Mesendoderm (in vitro differentiated cells): ENCODE measurements at regions not wholly inside any gene's neighbourhood (a gene's known extent, or its start where the extent isn't known, plus 50 kb on each side); places are given as distances from the start of the nearest gene placed in this dataset.
A peak's percentile ranks its signal among the peaks of the same experiment; 100 is the strongest.

Experiments used
- DNase-seq: peaks from one replicate; pipeline ENCODE4 v3.0.0; 2013
- H2AK5ac ChIP-seq: 2 replicates; pipeline ENCODE4 v1.6.1; 2013; ENCODE audit warnings: low read length, inconsistent platforms
- H2BK120ac ChIP-seq: 2 replicates; pipeline ENCODE4 v1.6.1; 2013; ENCODE audit warnings: low read depth, mild to moderate bottlenecking, low read length, moderate library complexity, mixed read lengths
- H2BK15ac ChIP-seq: replicated peaks from 2 replicates; pipeline ENCODE4 v1.6.1; 2013; ENCODE audit warnings: low read depth, mild to moderate bottlenecking, moderate library complexity
- H2BK5ac ChIP-seq: 2 replicates; pipeline ENCODE4 v1.6.1; 2013; ENCODE audit warnings: low read length, inconsistent platforms
- H3K18ac ChIP-seq: 2 replicates; pipeline ENCODE4 v1.6.1; 2013; ENCODE audit warnings: mild to moderate bottlenecking, low read length, mixed read lengths
- H3K23ac ChIP-seq: one replicate; pipeline ENCODE4 v1.6.1; 2013; ENCODE audit warnings: low read length
- H3K27ac ChIP-seq: 2 replicates; pipeline ENCODE4 v1.5.1; 2013; ENCODE audit warnings: low read depth, mild to moderate bottlenecking, inconsistent platforms, low read length, moderate library complexity
- H3K27me3 ChIP-seq: 2 replicates; pipeline ENCODE4 v1.6.1; 2013; ENCODE audit warnings: low read length, control low read depth, mild to moderate bottlenecking, inconsistent platforms; ENCODE audit not compliant: insufficient read depth, poor library complexity
- H3K36me3 ChIP-seq: 2 replicates; pipeline ENCODE4 v1.6.1; 2013; ENCODE audit warnings: low read length, inconsistent platforms; ENCODE audit not compliant: control insufficient read depth, insufficient read depth
- H3K4ac ChIP-seq: one replicate; pipeline ENCODE4 v1.6.1; 2013; ENCODE audit warnings: low read depth, mild to moderate bottlenecking, low read length, moderate library complexity
- H3K4me1 ChIP-seq: 2 replicates; pipeline ENCODE4 v1.6.1; 2013; ENCODE audit warnings: low read depth, low read length, inconsistent platforms; ENCODE audit not compliant: control insufficient read depth
- H3K4me2 ChIP-seq: 2 replicates; pipeline ENCODE4 v1.6.1; 2013; ENCODE audit warnings: low read length
- H3K4me3 ChIP-seq: 2 replicates; pipeline ENCODE4 v1.5.1; 2013; ENCODE audit warnings: mild to moderate bottlenecking, low read length
- H3K56ac ChIP-seq: one replicate; pipeline ENCODE4 v1.6.1; 2013; ENCODE audit warnings: low read length
- H3K79me1 ChIP-seq: 2 replicates; pipeline ENCODE4 v1.6.1; 2013; ENCODE audit warnings: low read length, inconsistent platforms
- H3K79me2 ChIP-seq: 2 replicates; pipeline ENCODE4 v1.6.1; 2013; ENCODE audit warnings: mild to moderate bottlenecking, low read length; ENCODE audit not compliant: control insufficient read depth, insufficient read depth
- H3K9ac ChIP-seq: 2 replicates; pipeline ENCODE4 v1.6.1; 2013; ENCODE audit warnings: low read length, inconsistent platforms
- H4K5ac ChIP-seq: one replicate; pipeline ENCODE4 v1.6.1; 2013; ENCODE audit warnings: low read length
- H4K8ac ChIP-seq: one replicate; pipeline ENCODE4 v1.6.1; 2013; ENCODE audit warnings: low read depth, mild to moderate bottlenecking, control low read depth, low read length, moderate library complexity
- WGBS: extraction: QIAGEN DNeasy Blood & Tissue Kit; methylation state at CpG from one replicate; pipeline ENCODE4 v1.1.7; 2013; ENCODE audit warnings: low lambda C conversion rate, missing lambda C conversion rate; ENCODE audit not compliant: insufficient coverage; ENCODE audit errors: extremely low coverage; 5-methylcytosine and 5-hydroxymethylcytosine counted together

DNA sequence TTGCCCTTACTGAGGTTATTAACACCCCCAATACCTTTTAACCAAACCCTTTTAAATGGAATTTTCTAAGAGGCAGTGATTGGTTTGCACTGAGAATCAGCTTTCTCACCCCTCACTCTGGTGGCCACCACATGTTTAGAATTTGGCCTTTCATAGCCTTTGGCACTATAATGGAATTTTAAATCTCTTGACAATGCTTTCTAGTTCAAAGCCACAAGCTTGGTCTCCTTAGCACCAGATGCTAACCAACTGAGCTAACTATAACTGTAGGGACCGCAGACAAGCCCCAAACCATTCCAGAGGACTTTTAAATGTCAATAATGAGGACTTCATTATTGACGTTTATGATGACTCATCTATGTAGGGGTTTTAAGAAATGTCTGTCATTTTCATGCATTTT, 238.7 kb upstream of the SNX7 start:
- peak; percentile 5 for DNase-seq
- Histone ChIP-seq H2AK5ac (no peak overlapping the region), H4K5ac (no peak overlapping the region), H3K4me2 (no peak overlapping the region), H3K9ac (no peak overlapping the region), H3K79me2 (no peaks in the 10 kb centered on the region), H3K27me3 (no peaks in the 10 kb centered on the region), H2BK15ac (no peak overlapping the region), H3K79me1 (no peaks in the 10 kb centered on the region), H3K56ac (no peak overlapping the region), H3K18ac (no peak overlapping the region), H3K36me3 (no peaks in the 10 kb centered on the region), H3K4me3 (no peak overlapping the region), H3K27ac (no peak overlapping the region), H2BK120ac (no peak overlapping the region), H3K4me1 (no peaks in the 10 kb centered on the region), H3K4ac (no peak overlapping the region), H2BK5ac (no peak overlapping the region), H4K8ac (no peak overlapping the region), H3K23ac (no peak overlapping the region)
- no CpG with 5 or more reads among the region's 2 CpGs for WGBS

DNA sequence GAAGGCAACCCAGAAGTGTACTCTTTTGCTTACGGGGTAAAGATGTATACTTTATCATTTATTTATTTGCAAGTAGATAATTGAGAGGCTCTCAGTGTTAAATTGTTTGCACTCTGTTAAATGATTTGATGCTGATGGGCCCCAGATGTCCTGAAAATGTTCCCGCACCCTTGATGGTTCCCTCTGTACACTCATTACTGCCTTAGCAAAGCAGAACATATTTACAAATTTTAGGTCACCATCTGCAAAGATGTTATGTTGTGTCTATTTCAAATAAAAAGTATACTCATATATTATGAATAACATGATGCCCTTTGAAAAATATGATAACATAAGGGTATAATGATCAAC, 240.5 kb upstream of the SNX7 start:
- Histone ChIP-seq H3K18ac (no peak overlapping the region), H4K5ac (no peak overlapping the region), H2BK15ac (no peak overlapping the region), H3K79me2 (no peaks in the 10 kb centered on the region), H3K27me3 (no peaks in the 10 kb centered on the region), H3K27ac (no peak overlapping the region), H3K9ac (no peak overlapping the region), H3K4me2 (no peak overlapping the region), H3K79me1 (no peaks in the 10 kb centered on the region), H3K56ac (no peak overlapping the region), H3K23ac (no peak overlapping the region), H2AK5ac (no peak overlapping the region), H2BK5ac (no peak overlapping the region), H3K4me1 (no peaks in the 10 kb centered on the region), H4K8ac (no peak overlapping the region), H3K4ac (no peak overlapping the region), H3K36me3 (no peaks in the 10 kb centered on the region), H3K4me3 (no peak overlapping the region), H2BK120ac (no peak overlapping the region)
- WGBS: no CpG with 5 or more reads among the region's 2 CpGs
- no peak for DNase-seq

DNA sequence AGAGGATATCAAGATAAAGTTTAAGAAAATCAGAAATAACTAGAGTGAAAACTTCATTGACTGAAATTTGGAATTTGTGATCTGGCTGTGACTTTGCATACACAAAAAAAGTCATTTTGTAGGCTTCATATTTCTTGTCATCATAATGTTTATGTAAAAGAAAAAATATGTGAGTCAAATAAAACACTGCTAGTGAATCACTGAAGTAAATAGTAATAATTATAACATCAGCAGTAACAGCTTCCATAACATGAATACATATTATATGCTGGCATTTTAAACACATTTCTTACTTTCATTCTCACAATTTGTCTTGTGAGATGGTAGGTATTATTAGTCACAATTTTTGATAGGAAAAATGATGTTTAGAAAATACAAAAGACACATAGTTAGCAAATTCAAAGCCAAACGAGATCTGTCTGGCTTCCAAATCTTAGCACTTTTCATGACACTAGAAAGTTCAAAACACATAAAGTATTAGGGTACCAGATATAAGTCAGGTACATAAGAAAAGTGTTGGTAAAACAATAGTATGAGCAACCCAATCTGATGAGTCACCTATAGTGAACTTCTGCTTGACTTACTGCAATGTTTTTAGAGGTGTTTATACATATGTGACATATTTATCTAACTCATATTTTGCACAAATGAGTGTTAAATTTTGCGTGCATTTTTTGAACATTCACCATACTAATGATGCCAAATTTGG, 241.0 kb upstream of the SNX7 start:
- H2BK5ac ChIP-seq: no peak overlapping the region
- H3K27me3 ChIP-seq: no peaks in the 10 kb centered on the region
- no peaks in the 10 kb centered on the region for H3K4me1 ChIP-seq
- no peak overlapping the region for H3K4me3 ChIP-seq
- H3K9ac ChIP-seq: no peak overlapping the region
- no peaks in the 10 kb centered on the region for H3K79me2 ChIP-seq
- H3K36me3 ChIP-seq: no peaks in the 10 kb centered on the region
- H3K4ac ChIP-seq: no peak overlapping the region
- no peak overlapping the region for H3K27ac ChIP-seq
- H3K4me2 ChIP-seq: no peak overlapping the region
- H4K5ac ChIP-seq: no peak overlapping the region
- H3K23ac ChIP-seq: no peak overlapping the region
- no peak overlapping the region for H2BK120ac ChIP-seq
- no peak overlapping the region for H4K8ac ChIP-seq
- no peak overlapping the region for H2BK15ac ChIP-seq
- no peak overlapping the region for H3K56ac ChIP-seq
- no peak overlapping the region for H3K18ac ChIP-seq
- no peak overlapping the region for H2AK5ac ChIP-seq
- no peak for DNase-seq
- no CpG with 5 or more reads among the region's 2 CpGs for WGBS
- H3K79me1 ChIP-seq: no peaks in the 10 kb centered on the region

DNA sequence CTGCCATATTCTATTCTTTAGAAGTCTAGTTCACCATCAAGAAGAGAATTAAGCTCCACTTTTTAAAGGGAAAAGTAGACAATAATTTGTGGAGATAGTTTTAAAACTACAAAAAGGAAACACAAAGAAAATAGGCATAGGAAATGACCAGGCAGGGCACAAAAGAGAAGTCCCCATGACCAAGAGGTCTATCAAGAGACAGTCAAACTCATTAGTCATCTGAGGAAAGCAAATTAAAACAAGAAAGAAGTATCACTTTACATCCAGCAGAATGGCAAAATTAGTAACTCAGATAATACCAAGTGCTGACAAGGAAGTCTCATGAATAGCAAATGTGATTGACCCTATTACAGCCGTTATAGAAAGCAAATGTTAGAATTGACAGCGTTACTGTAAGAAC, 243.7 kb upstream of the SNX7 start:
- Histone ChIP-seq H3K4me3 (no peak overlapping the region), H2BK120ac (no peak overlapping the region), H2BK5ac (no peak overlapping the region), H3K56ac (no peak overlapping the region), H3K79me2 (no peaks in the 10 kb centered on the region), H2AK5ac (no peak overlapping the region), H3K4ac (no peak overlapping the region), H3K18ac (no peak overlapping the region), H3K4me1 (no peaks in the 10 kb centered on the region), H3K9ac (no peak overlapping the region), H3K36me3 (no peaks in the 10 kb centered on the region), H3K79me1 (no peaks in the 10 kb centered on the region), H3K27ac (no peak overlapping the region), H3K27me3 (no peaks in the 10 kb centered on the region), H4K5ac (no peak overlapping the region), H2BK15ac (no peak overlapping the region), H3K4me2 (no peak overlapping the region), H4K8ac (no peak overlapping the region), H3K23ac (no peak overlapping the region)
- WGBS: no CpG with 5 or more reads among the region's 2 CpGs
- no peak for DNase-seq

DNA sequence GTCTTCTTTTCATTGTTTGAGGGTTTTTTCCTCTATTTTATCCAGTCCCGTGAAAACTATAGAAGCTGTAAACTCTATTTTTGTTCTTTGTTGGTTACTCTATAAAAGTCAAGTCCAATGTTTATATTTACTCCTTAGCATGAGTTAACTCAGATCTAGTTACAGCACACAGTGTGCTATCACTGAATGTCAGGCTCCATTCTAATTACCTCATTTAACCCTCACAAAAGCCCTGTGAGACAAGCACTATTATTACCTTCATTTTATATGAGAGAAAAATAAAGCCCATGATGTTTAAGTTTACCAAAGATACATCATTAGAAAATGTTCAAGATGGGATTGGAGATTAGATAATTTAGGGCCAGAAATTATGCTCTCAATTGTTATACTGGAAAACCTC, 251.4 kb upstream of the SNX7 start:
- Histone ChIP-seq H3K4ac (no peak overlapping the region), H3K79me2 (no peaks in the 10 kb centered on the region), H3K4me2 (no peak overlapping the region), H3K79me1 (no peaks in the 10 kb centered on the region), H2AK5ac (no peak overlapping the region), H3K27ac (no peak overlapping the region), H3K56ac (no peak overlapping the region), H2BK120ac (no peak overlapping the region), H3K36me3 (no peaks in the 10 kb centered on the region), H3K4me1 (no peaks in the 10 kb centered on the region), H3K27me3 (no peaks in the 10 kb centered on the region), H3K18ac (no peak overlapping the region), H3K4me3 (no peak overlapping the region), H2BK5ac (no peak overlapping the region), H2BK15ac (no peak overlapping the region), H4K8ac (no peak overlapping the region), H3K9ac (no peak overlapping the region), H3K23ac (no peak overlapping the region), H4K5ac (no peak overlapping the region)
- no peak for DNase-seq
- WGBS: no CpG with 5 or more reads among the region's 1 CpG
